Lower leg skin (tissue), 4 donors: ENCODE measurements at regions not wholly inside any gene's neighbourhood (a gene's known extent, or its start where the extent isn't known, plus 50 kb on each side); places are given as distances from the start of the nearest gene placed in this dataset.

ENCODE experiments used
- DNase-seq, 2 donors: peaks; one replicate each; pipeline ENCODE4 v3.0.0-alpha.2; 2019; ENCODE audit warnings: low spot score in 2 of 2
- H3K4me3 ChIP-seq: fragments of 200-600 bp; sonication (generic); 2 replicates; pipeline ENCODE4 v1.5.1; 2017; ENCODE audit warnings: mild to moderate bottlenecking, low read depth; ENCODE audit not compliant: poor library complexity, severe bottlenecking
- POLR2A ChIP-seq, 2 donors: fragments of 450-650 bp; IDR thresholded peaks; one replicate each; pipeline ENCODE4 v1.6.1; 2016 to 2017; ENCODE audit warnings: antibody characterized with exemption in 2 of 2, mild to moderate bottlenecking in 1 of 2, moderate library complexity in 1 of 2
- WGBS, 2 donors: methylation state at CpG; one replicate each; pipeline ENCODE4 v1.1.5; 2018; 5-methylcytosine and 5-hydroxymethylcytosine counted together
- intact Hi-C: fragments of 100-400 bp; cut with DNase I; formaldehyde crosslinking; loops from one replicate; pipeline ENCODE4 v1.15.0; 2023; ENCODE audit warnings: low total_unique reads
- TF ChIP-seq, protein P1 (sequence below), 3 donors: fragments of 450-650 bp; IDR thresholded peaks; one replicate each; pipeline ENCODE4 v1.5.1; 2016; ENCODE audit warnings: antibody characterized with exemption in 3 of 3, mild to moderate bottlenecking in 3 of 3, moderate library complexity in 2 of 3

DNA sequence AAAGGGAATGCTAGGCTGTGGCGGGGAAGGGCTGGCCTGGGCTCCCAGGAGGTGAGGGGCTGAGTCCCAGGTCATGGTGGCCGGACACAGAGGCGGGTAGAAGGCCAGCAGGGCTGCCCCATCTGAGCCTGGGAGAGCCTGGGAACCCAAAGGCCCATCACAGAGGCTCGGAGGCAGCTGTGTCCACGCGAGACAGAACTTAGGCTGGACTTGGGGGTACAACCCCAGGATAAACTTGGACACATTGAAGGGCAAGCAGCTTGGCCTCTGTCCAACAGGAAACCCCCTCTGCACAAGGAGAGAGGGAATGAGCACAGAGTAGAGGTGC, 95.9 kb downstream of the ZFP36L2 start:
- H3K4me3 ChIP-seq, result no peak overlapping the region
- TF ChIP-seq, protein P1, sequence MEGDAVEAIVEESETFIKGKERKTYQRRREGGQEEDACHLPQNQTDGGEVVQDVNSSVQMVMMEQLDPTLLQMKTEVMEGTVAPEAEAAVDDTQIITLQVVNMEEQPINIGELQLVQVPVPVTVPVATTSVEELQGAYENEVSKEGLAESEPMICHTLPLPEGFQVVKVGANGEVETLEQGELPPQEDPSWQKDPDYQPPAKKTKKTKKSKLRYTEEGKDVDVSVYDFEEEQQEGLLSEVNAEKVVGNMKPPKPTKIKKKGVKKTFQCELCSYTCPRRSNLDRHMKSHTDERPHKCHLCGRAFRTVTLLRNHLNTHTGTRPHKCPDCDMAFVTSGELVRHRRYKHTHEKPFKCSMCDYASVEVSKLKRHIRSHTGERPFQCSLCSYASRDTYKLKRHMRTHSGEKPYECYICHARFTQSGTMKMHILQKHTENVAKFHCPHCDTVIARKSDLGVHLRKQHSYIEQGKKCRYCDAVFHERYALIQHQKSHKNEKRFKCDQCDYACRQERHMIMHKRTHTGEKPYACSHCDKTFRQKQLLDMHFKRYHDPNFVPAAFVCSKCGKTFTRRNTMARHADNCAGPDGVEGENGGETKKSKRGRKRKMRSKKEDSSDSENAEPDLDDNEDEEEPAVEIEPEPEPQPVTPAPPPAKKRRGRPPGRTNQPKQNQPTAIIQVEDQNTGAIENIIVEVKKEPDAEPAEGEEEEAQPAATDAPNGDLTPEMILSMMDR (IDR thresholded peaks at IDR 0.05), result no peak
- no peak for TF ChIP-seq POLR2A (IDR thresholded peaks at IDR 0.05)
- WGBS, 2 donors, result 96 to 98% methylated on average over 6 of the region's 6 CpGs
- intact Hi-C loops, result no loop called here
- no peak for DNase-seq

DNA sequence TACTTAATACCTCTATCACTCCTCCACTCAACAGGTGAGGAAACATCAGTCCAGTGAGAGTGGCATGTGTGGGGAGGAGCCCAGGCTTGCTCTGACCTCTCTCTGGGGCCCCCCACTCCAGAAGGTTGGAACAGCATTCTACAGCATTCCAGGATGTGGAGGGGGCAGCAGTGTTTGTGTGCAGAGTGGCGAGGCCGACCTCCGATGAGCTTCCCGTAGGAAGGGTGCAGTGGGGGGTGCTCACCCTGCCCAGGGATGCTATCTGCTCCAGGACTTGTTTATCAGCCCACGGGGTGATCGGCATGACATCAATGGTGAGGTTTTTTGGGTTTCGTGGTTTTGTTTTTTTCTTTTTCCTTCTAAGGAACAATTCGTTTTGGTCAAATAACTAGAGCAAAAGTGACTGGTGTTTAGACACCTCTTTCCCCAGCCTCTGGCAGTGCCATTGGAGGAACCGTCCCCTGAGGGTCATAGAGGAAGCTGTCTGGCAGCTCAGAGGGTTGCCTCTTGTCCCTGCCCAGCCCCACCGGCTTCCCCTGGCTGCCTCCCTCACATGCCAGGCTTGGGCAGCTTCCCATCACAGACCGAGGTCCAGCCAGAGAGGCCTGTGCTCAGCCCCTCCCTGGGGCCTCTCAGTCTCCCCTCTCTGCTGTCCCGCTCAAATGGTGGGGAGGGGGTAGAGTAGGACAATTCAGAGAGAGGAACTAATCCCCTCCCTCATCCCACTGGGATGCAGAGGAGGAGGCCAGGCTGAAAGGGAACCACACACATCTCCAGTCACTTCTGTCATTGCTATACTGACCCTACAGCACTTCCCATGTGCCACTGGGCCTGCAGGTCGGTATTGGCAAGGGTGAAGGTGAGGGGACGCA, 96.5 kb downstream of the ZFP36L2 start:
- intact Hi-C loops, result no loop called here
- H3K4me3 ChIP-seq, result no peak overlapping the region
- DNase-seq, result peak in 1 of 2 donors; percentile 58
- TF ChIP-seq, protein P1 (IDR thresholded peaks at IDR 0.05), result no peak
- no peak for TF ChIP-seq POLR2A (IDR thresholded peaks at IDR 0.05)
- 58 to 72% methylated on average over 14 of the region's 14 CpGs for WGBS, 2 donors

DNA sequence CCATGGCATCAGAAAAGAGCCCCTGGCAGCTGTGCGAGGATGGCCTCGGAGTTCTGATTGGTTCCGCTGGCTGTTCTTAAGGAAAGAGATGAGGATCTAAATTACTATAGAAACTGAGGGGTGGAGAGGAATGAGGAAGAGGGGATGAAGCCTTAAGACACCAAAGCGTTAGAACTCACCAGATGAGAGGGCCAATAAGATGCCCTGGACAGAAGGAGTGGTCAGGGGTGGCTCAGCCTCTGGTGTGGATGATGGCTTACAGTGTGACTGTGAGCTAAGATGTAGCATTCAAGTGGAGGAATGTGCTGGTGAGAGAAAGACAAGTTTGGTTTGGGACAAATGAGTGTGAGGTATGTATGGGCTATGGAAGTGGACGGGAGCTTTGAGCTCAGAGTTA, 97.8 kb downstream of the ZFP36L2 start:
- DNase-seq, result no peak
- intact Hi-C loops, result no loop called here
- TF ChIP-seq, protein P1 (IDR thresholded peaks at IDR 0.05), result no peak
- no peak for TF ChIP-seq POLR2A (IDR thresholded peaks at IDR 0.05)
- no peak overlapping the region for H3K4me3 ChIP-seq
- WGBS, 2 donors, result 81 to 92% methylated on average over 5 of the region's 5 CpGs

DNA sequence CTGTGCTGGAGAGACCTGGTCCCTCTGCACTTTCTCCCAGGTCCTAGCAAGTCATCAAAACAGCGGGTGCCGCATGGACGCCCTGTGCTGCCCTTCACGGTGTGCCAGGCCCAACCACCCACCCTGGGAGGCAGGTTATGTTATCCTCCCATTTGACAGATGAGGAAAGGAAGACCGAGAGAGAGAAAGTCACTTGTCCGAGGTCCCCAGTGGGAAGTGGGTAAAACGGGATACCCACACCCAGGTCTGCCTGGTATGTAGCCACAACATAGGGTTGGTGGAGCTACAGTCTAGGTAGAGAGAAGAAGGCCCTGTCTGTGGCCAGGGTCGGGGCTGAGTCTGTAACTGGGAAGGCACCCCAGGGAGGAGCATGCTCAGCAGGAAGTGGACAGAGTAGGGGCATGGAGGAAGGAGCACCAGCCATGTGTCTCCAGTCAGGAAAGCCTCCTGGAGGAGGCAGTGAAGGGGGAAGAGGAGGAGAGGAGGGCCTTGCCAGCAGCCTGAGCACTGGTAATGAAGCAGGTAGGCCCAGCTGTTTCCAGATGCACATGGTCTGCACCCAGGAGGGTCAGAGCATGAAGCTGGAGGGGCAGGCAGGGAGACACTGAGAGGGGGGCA, 98.4 kb downstream of the ZFP36L2 start:
- TF ChIP-seq, protein P1 (IDR thresholded peaks at IDR 0.05), result no peak
- TF ChIP-seq POLR2A (IDR thresholded peaks at IDR 0.05), result no peak
- no peak overlapping the region for H3K4me3 ChIP-seq
- WGBS, 2 donors, result 94 to 96% methylated on average over 8 of the region's 8 CpGs
- DNase-seq, result no peak
- intact Hi-C loops, result no loop called here

DNA sequence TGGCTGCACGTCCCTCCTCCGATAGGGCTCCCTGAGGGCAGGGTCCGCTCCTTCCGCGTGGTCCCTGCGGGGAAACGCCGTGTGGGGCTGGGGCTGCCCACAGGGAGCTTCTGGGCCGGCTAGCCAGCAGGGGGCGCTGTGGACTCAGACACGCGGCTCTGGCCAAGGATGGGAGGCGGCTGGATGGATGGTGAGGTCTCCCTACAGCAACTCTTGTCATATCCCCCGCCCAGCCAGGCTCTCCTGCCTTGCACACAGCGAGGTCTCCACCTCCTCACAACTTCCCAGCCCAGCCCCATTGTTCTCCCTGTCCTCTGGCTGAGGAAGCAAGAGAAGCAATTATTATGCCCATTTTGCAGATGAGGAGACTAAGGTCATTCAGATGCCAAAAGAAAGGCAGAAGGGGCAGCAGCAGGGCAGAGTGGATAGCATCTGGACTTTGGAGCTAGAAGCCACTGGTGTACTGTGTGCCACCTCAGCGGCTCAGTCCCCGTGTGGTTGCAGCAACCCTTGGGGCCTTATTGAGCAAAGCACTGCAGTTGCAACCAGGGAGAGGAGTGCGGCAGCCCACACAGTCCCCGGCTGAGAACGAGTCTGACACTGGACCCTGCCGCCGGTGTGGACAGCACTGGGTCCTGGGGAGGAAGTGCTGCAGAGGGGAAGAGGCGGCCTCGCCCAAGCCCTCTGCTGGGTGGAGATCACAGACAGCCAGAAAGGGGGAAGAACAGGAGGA, 99.0 kb downstream of the ZFP36L2 start:
- H3K4me3 ChIP-seq, result no peak overlapping the region
- intact Hi-C loops, result no loop called here
- no peak for TF ChIP-seq POLR2A (IDR thresholded peaks at IDR 0.05)
- peak in 1 of 2 donors; percentile 92 for DNase-seq
- WGBS, 2 donors, result 78 to 80% methylated on average over 12 to 24 of the region's 24 CpGs

DNA sequence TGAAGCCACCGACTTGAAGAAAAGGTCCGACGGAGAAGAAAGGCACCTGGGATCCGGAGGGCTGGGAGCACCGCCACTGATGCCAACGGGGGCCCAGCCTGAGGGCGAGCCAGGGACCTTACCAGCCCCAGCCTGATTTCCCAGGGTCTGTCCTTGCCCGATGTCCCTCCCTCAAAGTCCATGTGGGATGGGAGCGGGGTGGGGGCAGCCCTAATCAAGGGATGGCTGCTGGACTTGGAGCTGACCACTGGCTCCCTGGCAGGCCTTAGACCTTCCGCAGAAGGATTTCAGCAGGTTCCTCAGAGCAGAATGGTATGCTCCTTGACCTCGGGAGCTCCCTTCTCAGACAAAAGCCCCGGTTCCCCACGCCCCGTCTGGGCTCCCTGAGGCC, 99.6 kb downstream of the ZFP36L2 start:
- H3K4me3 ChIP-seq, result no peak overlapping the region
- DNase-seq, result no peak
- intact Hi-C loops, result no loop called here
- no peak for TF ChIP-seq POLR2A (IDR thresholded peaks at IDR 0.05)
- TF ChIP-seq, protein P1 (IDR thresholded peaks at IDR 0.05), result no peak
- WGBS, 2 donors, result 89 to 93% methylated on average over 11 to 14 of the region's 14 CpGs
